ENCODE measurements at regions not wholly inside any gene's neighbourhood (a gene's known extent, or its start where the extent isn't known, plus 50 kb on each side); places are given as distances from the start of the nearest gene placed in this dataset.
"Not testable (repeated sequence)": the region's sequence is repeated elsewhere in the genome, so short reads cannot be mapped to it uniquely, and the experiment has no call there.

DNA sequence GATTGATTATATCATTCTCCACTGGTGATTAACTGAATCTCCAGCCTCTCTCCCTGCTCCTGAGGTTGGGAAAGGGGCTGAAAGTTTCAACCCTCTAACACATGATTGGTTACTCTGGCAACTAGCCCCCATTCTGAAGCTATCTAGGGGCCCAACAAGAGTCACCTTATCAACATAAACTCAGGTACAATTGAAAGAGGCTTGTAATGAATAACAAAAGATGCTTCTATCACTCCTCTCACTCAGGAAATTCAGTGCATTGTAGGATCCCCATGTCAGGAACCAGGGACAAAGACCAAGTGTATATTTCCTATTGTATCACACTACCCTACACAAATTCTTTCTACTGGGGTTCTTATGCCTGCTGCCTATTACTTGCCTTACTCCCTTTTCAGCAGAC lies 123.9 kb upstream of the SLC13A1 start:
- no peaks in the 10 kb centered on the region for H3K27me3 ChIP-seq (ENCODE audit: control insufficient read depth in 2 of 2, insufficient read depth in 2 of 2, low read length in 2 of 2)
- ChIA-PET POLR2A (no interaction called here), CTCF (no interaction called here)
- dilution Hi-C loops (cut with MboI; ENCODE audit: extremely low pct_ligation_motif_present, low sequenced_read_pairs) (no loop called here), intact Hi-C loops (cut with micrococcal nuclease) (no loop called here)
- no peak overlapping the region for H3K4me3 ChIP-seq (replicated peaks in 1 of 3; ENCODE audit: insufficient read depth in 1 of 3, low read depth in 1 of 3, low read length in 3 of 3)
- no peaks in the 10 kb centered on the region for H4K20me1 ChIP-seq (replicated peaks; ENCODE audit: control insufficient read depth, extremely low read depth, insufficient read depth, low read length)
- no TSS peak for BruUV-seq (replicated peaks)
- H3K36me3 ChIP-seq (ENCODE audit: control insufficient read depth in 2 of 2, extremely low read depth in 1 of 2, insufficient read depth in 2 of 2, low read length in 2 of 2): no peaks in the 10 kb centered on the region
- H3K4me1 ChIP-seq (ENCODE audit: control insufficient read depth, extremely low read depth, insufficient read depth, low read length): no peaks in the 10 kb centered on the region
- no peak overlapping the region for H3K9ac ChIP-seq (replicated peaks; ENCODE audit: extremely low read depth, insufficient read depth, low read length)
- H2AFZ ChIP-seq (ENCODE audit: low read depth, low read length): no peak overlapping the region
- no peak overlapping the region for H3K27ac ChIP-seq (ENCODE audit: insufficient read depth, low read depth, low read length)
- TF ChIP-seq, protein P1, sequence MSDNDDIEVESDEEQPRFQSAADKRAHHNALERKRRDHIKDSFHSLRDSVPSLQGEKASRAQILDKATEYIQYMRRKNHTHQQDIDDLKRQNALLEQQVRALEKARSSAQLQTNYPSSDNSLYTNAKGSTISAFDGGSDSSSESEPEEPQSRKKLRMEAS (IDR thresholded peaks at IDR 0.05; ENCODE audit: insufficient read depth, insufficient read length): no peak
- TF ChIP-seq JUN (IDR thresholded peaks at IDR 0.05; ENCODE audit: borderline replicate concordance, insufficient read depth, insufficient read length, low read depth) (no peak), EZH2 (IDR thresholded peaks at IDR 0.05; ENCODE audit: borderline replicate concordance, low read depth, low read length, severe bottlenecking) (no peak), POLR2A (IDR thresholded peaks at IDR 0.05; ENCODE audit: low read depth, low read length) (no peak)
- TF ChIP-seq, protein P2, sequence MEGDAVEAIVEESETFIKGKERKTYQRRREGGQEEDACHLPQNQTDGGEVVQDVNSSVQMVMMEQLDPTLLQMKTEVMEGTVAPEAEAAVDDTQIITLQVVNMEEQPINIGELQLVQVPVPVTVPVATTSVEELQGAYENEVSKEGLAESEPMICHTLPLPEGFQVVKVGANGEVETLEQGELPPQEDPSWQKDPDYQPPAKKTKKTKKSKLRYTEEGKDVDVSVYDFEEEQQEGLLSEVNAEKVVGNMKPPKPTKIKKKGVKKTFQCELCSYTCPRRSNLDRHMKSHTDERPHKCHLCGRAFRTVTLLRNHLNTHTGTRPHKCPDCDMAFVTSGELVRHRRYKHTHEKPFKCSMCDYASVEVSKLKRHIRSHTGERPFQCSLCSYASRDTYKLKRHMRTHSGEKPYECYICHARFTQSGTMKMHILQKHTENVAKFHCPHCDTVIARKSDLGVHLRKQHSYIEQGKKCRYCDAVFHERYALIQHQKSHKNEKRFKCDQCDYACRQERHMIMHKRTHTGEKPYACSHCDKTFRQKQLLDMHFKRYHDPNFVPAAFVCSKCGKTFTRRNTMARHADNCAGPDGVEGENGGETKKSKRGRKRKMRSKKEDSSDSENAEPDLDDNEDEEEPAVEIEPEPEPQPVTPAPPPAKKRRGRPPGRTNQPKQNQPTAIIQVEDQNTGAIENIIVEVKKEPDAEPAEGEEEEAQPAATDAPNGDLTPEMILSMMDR (IDR thresholded peaks at IDR 0.05; ENCODE audit: extremely low read depth in 1 of 2, insufficient read depth in 1 of 2, low read depth in 1 of 2, low read length in 2 of 2): no peak
- FAIRE-seq (no peak), DNase-seq (ENCODE audit: low read depth, low spot score) (no peak)
- no peaks in the 10 kb centered on the region for H3K9me3 ChIP-seq (replicated peaks; ENCODE audit: control insufficient read depth, insufficient read depth, low read length)
- H3K4me2 ChIP-seq (ENCODE audit: insufficient read depth, low read length): no peak overlapping the region
- H3K9me1 ChIP-seq (replicated peaks; ENCODE audit: control insufficient read depth, extremely low read depth, insufficient read depth, low read length): no peaks in the 10 kb centered on the region
- H3K79me2 ChIP-seq (ENCODE audit: control insufficient read depth, insufficient read depth, low read length): no peaks in the 10 kb centered on the region

- H3K36me3 ChIP-seq (ENCODE audit: control insufficient read depth in 2 of 2, extremely low read depth in 1 of 2, insufficient read depth in 2 of 2, low read length in 2 of 2); H3K9ac ChIP-seq (replicated peaks; ENCODE audit: extremely low read depth, insufficient read depth, low read length); CTCF ChIA-PET; H3K27ac ChIP-seq (ENCODE audit: insufficient read depth, low read depth, low read length); POLR2A ChIA-PET; H3K9me1 ChIP-seq (replicated peaks; ENCODE audit: control insufficient read depth, extremely low read depth, insufficient read depth, low read length); intact Hi-C loops (cut with micrococcal nuclease); H3K27me3 ChIP-seq (ENCODE audit: control insufficient read depth in 2 of 2, insufficient read depth in 2 of 2, low read length in 2 of 2); H3K79me2 ChIP-seq (ENCODE audit: control insufficient read depth, insufficient read depth, low read length); H2AFZ ChIP-seq (ENCODE audit: low read depth, low read length); H3K4me2 ChIP-seq (ENCODE audit: insufficient read depth, low read length); dilution Hi-C loops (cut with MboI; ENCODE audit: extremely low pct_ligation_motif_present, low sequenced_read_pairs); H3K4me3 ChIP-seq (replicated peaks in 1 of 3; ENCODE audit: insufficient read depth in 1 of 3, low read depth in 1 of 3, low read length in 3 of 3); DNase-seq (ENCODE audit: low read depth, low spot score); H3K4me1 ChIP-seq (ENCODE audit: control insufficient read depth, extremely low read depth, insufficient read depth, low read length); BruUV-seq (replicated peaks); FAIRE-seq; H3K9me3 ChIP-seq (replicated peaks; ENCODE audit: control insufficient read depth, insufficient read depth, low read length); H4K20me1 ChIP-seq (replicated peaks; ENCODE audit: control insufficient read depth, extremely low read depth, insufficient read depth, low read length): not testable (repeated sequence)
These were observed 121.8 kb upstream of the SLC13A1 start for GRCh38 chr7:123321578-123321977.

Data from endothelial cell of umbilical vein (primary cell).